GM06990 (cell line): ENCODE measurements at regions not wholly inside any gene's neighbourhood (a gene's known extent, or its start where the extent isn't known, plus 50 kb on each side); places are given as distances from the start of the nearest gene placed in this dataset.

ENCODE experiments used
- DNase-seq: peaks from one replicate; pipeline ENCODE4 v3.0.0-alpha.2; 2011; ENCODE audit not compliant: insufficient read length; ENCODE audit errors: extremely low read depth
- H3K27me3 ChIP-seq: replicated peaks from 2 replicates; pipeline ENCODE4 v1.6.0; 2011; ENCODE audit warnings: low read length; ENCODE audit not compliant: control insufficient read depth, insufficient read depth
- H3K36me3 ChIP-seq: 2 replicates; pipeline ENCODE4 v1.5.1; 2011; ENCODE audit warnings: low read length; ENCODE audit not compliant: control insufficient read depth, insufficient read depth
- H3K4me3 ChIP-seq: replicated peaks from 2 replicates; pipeline ENCODE4 v1.5.1; 2011; ENCODE audit warnings: low read depth, mild to moderate bottlenecking, control low read depth, low read length
- TF ChIP-seq, protein P1 (sequence below): IDR thresholded peaks from 2 replicates; pipeline ENCODE4 v1.5.1; 2011; ENCODE audit warnings: low read length, control low read depth, mild to moderate bottlenecking, inconsistent platforms; ENCODE audit not compliant: insufficient read depth, poor library complexity, severe bottlenecking

DNA sequence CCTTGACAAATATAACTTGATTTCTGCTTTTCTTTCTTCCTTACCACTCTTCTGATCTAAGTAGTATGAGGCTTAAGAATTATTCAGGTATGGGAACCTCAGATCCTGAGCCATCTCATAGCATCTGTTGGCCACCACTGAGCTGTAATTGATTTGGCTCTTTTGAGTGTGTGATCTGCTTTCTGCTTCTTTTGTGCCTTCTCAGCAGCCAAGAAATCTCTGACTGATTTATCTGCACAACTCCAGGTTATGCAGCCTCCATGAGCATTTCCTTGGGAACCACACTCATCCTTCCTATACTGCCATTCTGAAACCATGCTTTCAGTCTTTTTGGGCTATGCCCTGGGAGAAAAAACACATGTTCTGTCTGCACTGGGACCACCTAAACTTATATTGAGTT, 178.0 kb upstream of the FAM3C start:
- TF ChIP-seq, protein P1, sequence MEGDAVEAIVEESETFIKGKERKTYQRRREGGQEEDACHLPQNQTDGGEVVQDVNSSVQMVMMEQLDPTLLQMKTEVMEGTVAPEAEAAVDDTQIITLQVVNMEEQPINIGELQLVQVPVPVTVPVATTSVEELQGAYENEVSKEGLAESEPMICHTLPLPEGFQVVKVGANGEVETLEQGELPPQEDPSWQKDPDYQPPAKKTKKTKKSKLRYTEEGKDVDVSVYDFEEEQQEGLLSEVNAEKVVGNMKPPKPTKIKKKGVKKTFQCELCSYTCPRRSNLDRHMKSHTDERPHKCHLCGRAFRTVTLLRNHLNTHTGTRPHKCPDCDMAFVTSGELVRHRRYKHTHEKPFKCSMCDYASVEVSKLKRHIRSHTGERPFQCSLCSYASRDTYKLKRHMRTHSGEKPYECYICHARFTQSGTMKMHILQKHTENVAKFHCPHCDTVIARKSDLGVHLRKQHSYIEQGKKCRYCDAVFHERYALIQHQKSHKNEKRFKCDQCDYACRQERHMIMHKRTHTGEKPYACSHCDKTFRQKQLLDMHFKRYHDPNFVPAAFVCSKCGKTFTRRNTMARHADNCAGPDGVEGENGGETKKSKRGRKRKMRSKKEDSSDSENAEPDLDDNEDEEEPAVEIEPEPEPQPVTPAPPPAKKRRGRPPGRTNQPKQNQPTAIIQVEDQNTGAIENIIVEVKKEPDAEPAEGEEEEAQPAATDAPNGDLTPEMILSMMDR = no peak
- H3K27me3 ChIP-seq = no peaks in the 10 kb centered on the region; the same call in 1 of the 2 replicates
- no peak overlapping the region for H3K4me3 ChIP-seq
- no peak for DNase-seq
- H3K36me3 ChIP-seq = no peaks in the 10 kb centered on the region

DNA sequence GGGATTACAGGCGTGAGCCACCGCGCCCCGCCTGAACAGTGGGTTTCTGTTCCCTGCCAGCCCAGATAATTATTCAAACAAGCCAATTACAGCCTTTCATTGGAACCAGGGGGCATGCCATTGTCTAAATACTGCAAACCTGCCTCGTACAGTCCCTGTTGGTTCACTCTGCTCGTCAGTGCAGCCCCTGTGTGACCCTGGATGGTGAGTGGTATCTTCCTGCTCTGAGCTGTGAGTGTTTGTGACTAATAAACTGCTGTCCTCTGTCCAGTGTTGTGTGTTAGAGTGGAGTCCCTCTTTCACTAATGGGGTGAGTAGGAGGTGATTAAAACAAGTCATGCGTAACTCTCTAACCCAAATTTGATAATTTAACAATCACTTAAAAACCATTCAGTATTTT, 176.5 kb upstream of the FAM3C start:
- TF ChIP-seq, protein P1 = no peak
- no peak for DNase-seq
- Histone ChIP-seq H3K4me3 (no peak overlapping the region), H3K36me3 (no peaks in the 10 kb centered on the region), H3K27me3 (peaks cover 1% of the 10 kb centered on the region; the same call in 1 of the 2 replicates)

DNA sequence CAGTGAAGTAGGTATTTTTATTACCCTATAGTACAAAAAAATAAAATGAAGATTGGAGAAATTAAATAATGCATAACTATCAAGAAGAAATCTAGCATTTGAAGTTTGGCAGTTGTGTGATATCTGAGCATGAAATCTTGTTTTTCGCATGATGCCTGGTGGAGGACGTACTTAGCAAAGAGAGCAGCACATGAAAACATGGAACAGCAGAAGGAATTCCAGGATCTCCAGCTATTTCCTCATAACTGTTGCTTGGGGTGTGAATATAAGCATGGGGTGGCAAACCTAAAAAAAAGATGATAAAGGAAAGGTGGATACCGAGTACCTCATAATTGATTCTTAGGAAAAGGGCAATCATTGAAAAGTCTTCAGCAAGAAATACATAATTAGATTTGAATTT, 174.3 kb upstream of the FAM3C start:
- TF ChIP-seq, protein P1 = no peak

DNA sequence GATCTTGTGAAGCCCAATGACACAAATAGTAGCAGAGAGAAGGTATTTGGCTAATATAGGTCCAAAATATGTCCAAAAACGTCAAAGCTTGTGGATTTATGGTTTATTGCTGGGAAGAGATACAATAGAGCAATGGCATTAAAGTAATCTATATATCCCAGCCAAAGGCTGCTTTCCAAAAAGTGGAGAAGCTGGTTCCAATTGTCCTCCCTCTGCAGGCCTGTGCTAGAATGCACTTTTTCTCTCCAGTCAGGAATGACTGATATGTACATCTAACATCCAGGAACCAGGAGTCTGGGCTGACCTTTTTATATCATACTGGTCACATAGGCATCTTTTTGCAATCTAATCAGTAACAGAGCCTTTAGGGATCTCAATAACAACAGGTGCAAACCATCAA, 167.1 kb upstream of the FAM3C start:
- H3K4me3 ChIP-seq = no peak overlapping the region
- H3K27me3 ChIP-seq = no peaks in the 10 kb centered on the region
- DNase-seq = no peak
- H3K36me3 ChIP-seq = no peaks in the 10 kb centered on the region
- TF ChIP-seq, protein P1 = no peak

More for the DNA sequence above, 174.3 kb upstream of the FAM3C start:
- no peak for DNase-seq
- H3K27me3 ChIP-seq = 0 out of 2 replicates have a peak, but pooled peaks cover 1% of the 10 kb centered on the region
- H3K36me3 ChIP-seq = no peaks in the 10 kb centered on the region
- H3K4me3 ChIP-seq = no peak overlapping the region

DNA sequence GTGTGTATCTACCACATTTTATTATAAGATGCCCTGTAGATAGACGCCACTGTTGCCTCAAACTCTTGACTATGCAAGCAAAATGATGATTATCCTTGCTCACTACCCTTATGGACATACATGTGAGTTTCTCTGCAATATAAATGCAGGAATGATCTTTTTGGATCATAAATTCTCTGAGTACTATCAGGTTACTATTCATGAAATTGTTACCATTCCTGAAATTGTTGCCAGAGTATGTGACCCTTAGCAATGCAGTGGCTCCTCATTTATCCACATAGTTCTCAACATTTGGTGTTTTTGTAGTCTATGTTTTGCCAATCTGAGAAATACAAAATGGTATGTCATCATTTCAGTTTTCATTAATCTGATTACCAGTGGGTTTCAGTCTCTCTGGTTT, 166.2 kb upstream of the FAM3C start:
- Histone ChIP-seq H3K4me3 (no peak overlapping the region), H3K27me3 (no peaks in the 10 kb centered on the region), H3K36me3 (no peaks in the 10 kb centered on the region)
- DNase-seq = no peak
- TF ChIP-seq, protein P1 = no peak

DNA sequence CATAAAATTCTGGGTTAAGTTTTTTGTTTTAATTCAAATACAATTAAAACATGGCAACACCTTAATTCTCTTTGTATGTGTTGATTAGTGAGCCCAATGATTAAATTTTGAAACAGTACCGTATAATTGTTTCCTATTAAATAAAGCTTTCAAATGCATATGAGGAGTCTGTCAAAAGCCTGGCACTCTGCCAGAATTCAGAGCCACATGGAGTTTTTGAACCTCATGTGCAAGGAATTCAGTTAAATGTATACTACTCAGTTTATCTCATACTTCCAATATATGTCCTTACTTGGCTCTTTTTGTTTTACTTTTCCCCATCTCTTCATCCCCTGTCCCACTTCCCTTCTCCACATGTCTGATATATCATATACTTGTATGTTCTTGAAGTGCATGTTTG, 165.6 kb upstream of the FAM3C start:
- no peaks in the 10 kb centered on the region for H3K36me3 ChIP-seq
- no peak for DNase-seq
- H3K27me3 ChIP-seq = no peaks in the 10 kb centered on the region
- H3K4me3 ChIP-seq = no peak overlapping the region
- TF ChIP-seq, protein P1 = no peak
